Activated CD8-positive, alpha-beta memory T cell treated with anti-CD3 and anti-CD28 coated beads for 36 hours (primary cell): ENCODE measurements at regions not wholly inside any gene's neighbourhood (a gene's known extent, or its start where the extent isn't known, plus 50 kb on each side); places are given as distances from the start of the nearest gene placed in this dataset.

Source experiments
- CTCF ChIA-PET: fragments of 350-600 bp; sonication (Branson Sonifier 250); formaldehyde crosslinking; loops from one replicate; lab custom pipeline; 2021; ENCODE audit warnings: antibody characterized with exemption; lab: Charles Lee
- POLR2A ChIA-PET: fragments of 350-600 bp; sonication (Branson Sonifier 250); formaldehyde crosslinking; loops from one replicate; lab custom pipeline; 2021; ENCODE audit warnings: antibody characterized with exemption; lab: Charles Lee

DNA sequence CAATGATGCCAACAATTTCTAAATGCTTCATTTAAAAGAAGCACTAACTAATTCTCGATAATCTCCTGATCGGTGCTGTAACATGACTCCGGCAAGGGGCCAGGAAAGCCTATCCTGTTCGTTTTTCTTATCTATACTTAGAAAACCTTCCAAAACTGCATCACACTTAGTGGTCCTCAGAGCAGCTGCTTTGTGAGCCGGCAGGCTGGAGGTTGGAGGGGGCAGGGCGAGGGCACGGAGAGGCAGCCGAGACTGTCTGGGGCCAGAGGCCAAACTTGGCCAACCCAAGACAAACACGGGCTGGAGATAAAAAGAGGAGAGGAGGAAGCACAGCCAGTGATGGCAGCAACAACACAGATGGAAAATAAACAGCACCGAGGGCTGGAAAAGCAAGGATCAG, 455.7 kb downstream of the BCOR start:
- POLR2A ChIA-PET, result no interaction called here
- CTCF ChIA-PET, result no interaction called here

DNA sequence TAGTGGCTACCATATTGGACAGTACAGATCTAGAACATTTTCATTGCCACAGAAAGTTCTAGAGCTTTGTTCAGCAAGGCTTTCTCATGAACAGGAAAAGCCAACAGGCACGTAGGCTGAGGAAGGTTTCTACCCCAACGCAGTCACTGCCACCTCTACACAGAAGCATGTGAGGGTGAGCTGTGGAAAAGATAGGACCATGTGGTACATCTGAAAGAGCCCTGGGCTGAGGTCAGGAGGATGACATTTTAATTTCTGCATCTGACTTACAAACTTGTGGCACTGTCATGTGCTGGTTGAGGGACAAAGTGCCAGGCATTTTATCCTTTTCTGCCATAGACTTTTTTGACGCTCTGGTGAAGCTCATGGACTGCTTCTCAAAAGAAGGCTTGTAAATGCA, 454.2 kb downstream of the BCOR start:
- CTCF ChIA-PET, result no interaction called here

DNA sequence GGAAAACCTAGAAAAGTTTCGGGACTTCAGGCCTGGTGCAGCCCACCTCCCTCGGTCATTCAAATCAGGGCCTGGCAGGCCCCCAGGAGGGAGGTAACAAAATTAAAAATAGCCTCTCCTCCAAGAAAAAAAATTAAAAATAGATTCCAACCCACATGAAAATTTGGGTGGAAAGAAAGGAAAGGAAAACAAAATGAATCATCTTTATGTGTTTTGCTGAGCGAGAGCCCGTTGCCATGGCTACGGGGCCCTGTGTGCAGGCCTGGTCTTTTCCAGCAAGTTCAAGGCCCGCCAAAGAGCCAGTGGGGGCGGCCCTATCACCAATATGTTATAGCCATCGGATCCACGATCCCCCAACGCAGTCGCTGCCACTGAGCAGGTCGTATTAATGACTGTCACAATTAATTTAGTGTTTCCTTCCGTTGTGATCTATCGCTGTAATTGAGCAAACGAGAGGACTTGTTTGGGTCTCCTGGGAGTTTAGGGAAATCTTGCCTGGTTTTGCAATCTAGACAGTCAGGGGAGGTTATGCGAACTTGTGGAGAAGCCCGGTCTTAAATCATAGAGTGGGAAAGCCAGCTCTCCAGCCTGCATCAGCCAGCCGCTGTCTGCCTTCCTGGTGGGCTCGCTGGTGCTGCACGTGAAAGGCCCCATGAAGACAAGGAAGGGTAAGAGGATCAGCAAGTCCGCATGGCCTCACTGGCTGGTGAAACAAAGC, 452.4 kb downstream of the BCOR start:
- POLR2A ChIA-PET, result no interaction called here
- CTCF ChIA-PET, result no interaction called here

More for the DNA sequence above, 454.2 kb downstream of the BCOR start:
- POLR2A ChIA-PET, result no interaction called here

DNA sequence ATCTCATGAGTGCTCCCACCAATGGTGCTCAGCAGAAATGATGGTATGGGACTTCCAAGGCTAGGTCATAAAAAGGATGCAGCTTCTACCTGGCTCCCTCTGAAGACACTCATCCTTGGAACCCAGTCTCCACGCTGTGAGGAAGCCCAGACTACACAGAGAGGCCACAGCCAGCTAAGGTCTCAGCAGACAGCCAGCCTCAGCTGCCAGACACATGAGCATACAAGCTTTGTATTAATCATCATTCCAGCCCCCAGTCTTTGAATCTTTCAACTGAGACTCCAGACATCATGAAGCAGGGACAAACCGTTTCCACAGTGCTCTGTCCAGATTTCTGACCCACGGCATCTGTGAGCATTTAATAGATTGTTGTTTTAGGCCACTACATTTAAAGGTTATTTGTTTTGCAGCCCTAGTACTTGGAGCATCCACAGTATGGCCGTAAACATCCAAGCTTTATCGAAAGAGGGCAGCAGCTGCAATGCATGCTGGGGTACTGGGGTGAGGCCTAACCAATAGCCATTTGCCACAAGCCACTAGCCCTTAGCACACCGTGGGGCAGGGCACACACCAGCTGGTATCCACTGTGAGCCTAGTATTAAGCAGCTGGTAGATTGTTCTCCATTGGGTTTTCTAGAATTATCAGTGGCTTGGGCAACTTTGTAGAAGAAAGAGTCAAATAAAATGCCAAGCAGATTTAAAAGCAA, 449.1 kb downstream of the BCOR start:
- CTCF ChIA-PET, result no interaction called here
- POLR2A ChIA-PET, result no interaction called here

DNA sequence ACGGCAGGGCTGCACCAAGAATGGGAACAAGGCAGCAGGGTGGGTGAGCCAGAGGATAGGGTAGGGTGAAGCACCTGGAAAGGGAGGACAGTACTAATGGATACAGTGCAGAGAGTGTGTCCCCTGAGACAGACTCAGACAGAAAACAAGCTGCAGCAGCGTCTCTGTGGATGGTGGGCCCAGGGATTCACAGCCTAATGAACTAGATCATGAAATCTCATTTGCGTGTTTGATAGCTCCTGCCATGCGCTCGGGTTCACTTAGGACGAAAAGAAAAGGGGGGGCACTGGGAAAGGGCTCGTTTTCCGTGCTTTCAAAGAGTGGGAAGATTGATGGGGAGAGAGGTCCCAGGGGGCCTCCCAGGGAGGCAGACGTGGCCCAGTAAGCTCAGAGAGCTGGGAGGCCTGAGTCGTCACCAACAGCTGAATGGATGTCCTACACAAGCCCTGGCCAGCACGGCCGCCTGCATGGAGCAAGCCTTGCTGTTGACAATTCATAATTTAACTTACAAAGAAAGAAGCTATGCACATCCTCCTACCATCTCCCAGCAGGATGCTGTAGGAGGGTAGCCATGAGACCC, 446.9 kb downstream of the BCOR start:
- ChIA-PET CTCF (no interaction called here), POLR2A (no interaction called here)

DNA sequence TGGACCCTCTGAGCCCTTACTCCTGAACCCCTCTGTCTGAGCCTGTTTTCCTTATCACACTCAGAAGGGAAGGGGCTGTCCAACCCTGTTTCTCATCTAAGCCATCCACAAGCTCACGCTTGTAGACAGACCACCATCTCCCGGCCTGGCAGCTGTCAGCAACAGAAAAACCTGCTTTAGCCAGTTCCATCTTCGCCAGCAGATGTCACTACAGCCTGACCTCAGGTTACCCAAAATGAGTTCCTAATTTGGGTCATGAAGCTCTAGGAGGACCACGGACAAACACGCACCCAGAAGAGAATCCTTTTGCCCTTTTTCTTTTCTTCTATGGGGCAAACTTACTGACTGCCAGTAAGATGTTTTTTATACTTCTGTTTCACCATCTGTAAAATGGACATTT, 445.4 kb downstream of the BCOR start:
- ChIA-PET CTCF (no interaction called here), POLR2A (no interaction called here)

DNA sequence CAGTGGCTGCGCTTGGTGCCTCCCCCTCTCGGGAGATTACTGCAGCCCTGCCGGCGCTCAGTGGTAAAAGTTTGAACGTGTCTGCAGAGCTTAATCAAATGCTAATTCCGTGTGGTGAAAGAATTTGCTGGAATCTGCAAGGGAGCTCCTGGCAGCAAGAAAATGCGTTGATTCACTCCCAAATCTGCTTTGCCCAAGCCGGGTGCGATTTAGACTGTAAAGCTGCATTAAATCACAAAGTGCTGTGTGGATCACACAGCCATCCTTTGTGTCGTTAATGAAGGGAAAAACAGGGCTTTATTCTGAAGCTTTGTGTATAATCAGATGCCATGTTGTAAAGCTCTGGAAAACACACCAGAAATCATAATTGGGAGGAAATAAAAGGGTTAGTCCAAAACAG, 444.1 kb downstream of the BCOR start:
- ChIA-PET CTCF (no interaction called here), POLR2A (no interaction called here)

DNA sequence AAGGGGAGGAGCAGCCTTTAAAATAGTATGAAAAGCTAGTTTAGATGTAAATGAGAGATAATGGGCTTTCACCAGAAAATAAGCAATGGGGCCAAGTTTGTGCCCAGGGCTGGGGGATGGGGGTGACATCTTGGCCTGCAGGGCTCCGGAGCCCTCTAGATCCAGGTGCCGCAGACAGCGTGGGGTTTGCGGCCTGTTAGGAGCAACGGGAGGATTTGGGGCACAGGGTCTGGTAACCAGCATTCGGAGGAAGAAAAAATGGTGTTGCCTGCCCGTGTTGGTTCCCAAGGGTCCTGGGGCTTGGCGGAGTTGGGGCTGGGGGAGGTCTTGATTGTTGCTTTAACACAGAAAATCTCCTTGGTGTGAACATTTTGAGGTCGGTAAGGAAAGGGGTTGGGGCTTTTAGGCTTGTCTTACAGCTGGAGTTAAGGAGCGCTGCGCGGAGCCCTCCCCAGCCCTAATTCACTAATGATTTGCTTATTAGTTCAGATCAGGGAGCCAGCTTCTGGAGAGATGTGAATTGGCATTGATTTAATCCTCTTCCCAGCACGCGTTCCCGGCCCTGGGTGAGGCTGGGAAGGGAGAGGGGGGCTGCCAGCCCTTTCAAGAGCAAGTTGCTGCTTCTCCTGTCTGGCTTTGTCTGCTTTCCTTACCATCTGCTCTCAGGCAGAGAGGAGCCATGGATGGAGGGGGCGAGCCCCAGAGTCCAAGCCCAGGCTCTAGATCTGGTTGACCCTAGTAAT, 443.4 kb downstream of the BCOR start:
- ChIA-PET CTCF (no interaction called here), POLR2A (no interaction called here)

DNA sequence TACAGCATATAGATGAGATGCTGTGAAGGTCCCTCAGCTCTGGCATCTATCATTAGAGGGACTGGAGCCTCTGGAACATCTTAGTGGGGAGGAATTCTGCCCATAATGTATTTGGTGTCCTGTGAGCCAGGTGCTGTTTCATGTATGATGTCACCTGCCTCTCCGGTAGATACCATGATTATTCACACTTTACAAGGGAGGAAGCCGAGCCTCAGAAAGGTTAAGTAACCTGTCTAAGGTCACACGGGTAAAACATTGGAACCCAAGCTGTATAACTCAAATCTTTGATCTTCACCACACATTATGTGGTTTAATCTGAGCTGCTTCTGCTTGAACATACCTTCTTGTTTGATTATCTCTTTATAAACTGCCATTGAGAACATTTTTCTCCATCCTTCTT, 442.8 kb downstream of the BCOR start:
- ChIA-PET CTCF (no interaction called here), POLR2A (no interaction called here)

DNA sequence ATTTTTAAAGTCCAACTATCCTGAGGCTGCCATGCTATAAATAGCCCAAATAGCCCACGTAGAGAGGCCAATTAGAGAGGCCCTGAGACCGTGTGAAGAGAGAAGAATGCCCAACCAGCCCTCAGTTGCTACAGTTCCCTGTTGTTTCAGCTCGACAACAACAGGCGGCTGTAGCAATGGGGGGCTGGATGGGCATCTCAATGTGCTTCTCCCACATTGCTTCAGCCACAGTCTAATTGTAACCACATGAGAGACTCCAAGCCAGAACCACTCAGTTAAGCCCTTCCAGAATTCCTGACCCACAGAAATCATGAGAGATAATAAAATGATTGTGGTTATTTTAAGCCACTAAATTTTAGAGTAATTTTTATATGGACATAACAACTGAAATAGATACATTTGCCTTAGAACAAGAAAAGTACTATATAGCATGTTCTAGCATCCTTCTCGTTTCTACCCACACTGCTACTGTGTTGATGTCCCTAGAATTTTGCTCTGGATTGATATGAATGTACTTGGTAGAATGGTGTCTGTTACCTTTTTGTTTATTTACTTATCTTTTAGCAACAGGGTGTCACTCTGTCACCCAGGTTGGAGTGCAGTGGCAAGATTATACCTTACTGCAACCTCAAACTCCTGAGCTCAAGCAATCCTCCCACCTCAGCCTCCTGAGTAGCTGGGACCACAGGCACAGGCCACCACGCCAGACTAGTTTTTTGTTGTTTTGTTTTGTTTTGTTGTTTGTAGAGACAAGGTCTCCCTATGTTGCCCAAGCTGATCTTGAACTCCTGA, 436.4 kb downstream of the BCOR start:
- ChIA-PET POLR2A (no interaction called here), CTCF (no interaction called here)

DNA sequence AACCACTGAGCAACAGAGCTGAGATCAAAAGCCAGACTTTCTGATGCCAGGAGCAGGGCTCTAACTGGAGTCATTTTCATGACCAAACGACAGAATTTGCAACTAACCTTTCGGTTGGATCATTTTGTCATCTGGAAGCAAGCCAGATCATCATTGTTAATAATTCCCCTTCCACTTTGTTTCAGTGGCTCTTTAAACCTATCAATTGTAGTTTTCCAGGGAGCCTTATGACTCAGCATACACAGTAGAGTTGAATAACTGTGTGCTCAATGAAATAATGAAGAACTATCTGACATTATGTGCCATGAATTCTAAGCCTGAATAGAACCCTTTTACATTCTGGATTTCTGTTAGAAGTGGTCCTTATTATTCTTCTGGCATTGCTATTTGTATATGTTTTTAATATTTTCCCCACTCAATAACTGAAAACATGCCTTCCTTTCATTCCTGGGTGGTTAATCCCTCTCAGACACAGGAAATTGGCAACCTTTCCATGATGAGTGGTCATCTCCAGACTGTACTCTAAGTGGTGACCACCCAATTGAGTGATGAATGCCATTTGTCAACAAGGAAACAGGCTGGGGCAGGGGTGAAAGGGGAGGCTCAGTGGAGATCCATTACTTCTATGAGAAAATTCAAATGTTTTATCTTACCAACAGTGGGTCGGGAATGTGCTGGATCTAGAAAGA, 431.8 kb downstream of the BCOR start:
- ChIA-PET POLR2A (no interaction called here), CTCF (no interaction called here)

DNA sequence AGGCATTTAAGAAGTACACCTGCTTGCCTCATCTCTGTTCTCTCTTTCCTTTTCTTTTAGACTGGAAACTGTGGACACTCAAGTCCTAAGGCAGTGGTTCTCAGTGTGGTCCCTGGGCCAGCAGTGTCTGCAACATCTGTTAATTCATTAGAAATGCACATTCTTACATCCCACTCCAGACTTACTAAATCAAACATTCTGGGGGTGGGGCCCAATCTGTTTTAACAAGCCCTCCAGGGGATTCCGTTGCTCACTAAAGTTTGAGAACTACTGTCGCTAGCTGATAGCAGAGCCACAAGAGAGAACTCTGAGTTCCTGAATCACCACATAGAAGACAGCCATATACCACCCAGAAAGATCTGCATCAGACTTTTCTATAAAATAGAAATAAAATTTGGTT, 430.6 kb downstream of the BCOR start:
- ChIA-PET CTCF (no interaction called here), POLR2A (no interaction called here)

DNA sequence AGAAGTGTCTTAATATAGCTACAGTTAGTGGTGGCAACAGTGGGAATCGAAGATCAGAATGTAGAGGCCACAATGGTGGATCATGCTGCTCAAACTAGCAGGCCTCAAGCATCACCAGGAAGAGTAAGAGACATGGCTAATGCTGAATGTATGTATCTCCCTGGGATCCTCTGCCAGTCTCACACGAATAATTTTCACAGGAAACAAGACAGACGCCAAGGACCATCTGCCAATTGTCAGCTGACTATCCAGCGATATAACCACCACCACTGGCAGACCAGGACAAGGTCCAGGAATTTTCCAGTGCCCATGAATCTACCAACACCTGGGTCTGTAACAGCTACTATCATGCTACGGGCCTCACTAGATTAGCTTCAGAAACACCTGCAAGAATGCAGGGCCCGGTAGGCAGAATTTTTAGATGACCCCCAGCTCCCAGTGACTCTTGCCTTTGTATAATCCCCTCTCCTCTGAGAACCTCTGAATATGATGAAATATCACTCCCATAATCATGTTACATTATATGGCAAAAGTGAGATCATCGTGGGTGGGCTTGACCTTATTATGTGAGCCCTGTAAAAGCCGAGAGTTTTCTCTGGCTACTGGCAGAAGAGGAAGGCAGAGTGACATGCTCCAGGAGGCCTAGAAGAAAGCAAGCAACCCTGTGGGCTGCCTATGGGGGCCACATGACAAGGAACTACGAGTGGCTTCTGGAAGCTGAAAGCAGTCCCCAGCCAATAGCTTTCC, 429.8 kb downstream of the BCOR start:
- CTCF ChIA-PET, result no interaction called here
- POLR2A ChIA-PET, result no interaction called here

DNA sequence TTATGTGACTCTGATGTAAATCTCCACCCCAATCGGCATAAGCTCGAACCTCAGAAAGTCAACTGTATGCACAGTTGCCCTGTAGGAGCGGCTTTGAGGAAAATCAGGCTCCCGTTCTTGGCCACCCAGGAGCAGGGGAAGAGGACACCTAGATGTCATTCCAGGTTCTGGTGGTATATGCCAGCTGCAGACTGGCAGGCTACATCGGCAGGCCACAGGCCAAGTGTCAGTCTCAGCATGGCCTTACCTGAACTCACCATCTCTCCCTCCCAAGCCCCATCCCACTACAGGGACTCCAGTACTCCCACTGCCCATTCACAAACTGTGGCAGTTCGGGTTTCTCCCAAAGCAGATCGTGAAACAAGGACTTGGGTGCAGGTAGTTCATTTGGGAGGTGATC, 428.1 kb downstream of the BCOR start:
- POLR2A ChIA-PET, result no interaction called here
- CTCF ChIA-PET, result no interaction called here

DNA sequence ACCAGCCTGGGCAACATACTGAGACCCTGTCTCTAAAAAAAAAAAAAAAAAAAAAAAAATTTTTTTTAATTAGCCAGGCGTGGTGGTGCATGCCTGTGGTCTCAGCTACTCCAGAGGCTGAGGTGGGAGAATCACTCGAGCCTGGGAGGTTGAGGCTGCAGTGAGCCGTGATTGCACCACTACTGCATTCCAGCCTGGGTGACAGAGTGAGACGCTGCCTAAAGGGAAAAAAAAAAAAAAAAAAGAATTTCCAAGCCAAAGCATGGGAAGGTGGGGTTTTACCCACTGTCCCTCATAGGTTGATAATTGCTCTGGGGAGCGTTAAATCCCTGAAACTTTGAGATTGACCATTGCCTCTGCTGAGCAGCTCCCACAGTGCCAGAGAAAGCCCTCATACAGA, 427.5 kb downstream of the BCOR start:
- ChIA-PET POLR2A (no interaction called here), CTCF (no interaction called here)

DNA sequence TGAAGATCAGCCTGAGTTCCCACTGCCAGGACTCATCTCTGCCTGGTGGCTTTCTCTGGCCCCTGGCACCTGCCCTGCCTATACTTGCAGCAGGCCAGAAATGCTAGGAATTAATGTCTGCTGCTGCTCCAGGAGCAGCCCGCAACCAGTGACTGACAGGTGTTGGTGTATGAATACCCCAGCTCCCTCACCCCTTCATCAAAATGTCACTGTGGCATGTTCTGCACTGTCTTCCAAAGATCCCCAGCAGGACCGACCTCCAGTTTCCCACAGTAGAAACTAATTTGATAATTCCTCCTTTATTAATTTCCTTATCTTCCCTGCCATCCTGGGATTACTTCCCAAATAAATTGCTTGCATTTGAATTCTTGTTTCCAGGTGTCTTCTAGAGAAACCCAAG, 425.4 kb downstream of the BCOR start:
- POLR2A ChIA-PET, result no interaction called here
- CTCF ChIA-PET, result no interaction called here

DNA sequence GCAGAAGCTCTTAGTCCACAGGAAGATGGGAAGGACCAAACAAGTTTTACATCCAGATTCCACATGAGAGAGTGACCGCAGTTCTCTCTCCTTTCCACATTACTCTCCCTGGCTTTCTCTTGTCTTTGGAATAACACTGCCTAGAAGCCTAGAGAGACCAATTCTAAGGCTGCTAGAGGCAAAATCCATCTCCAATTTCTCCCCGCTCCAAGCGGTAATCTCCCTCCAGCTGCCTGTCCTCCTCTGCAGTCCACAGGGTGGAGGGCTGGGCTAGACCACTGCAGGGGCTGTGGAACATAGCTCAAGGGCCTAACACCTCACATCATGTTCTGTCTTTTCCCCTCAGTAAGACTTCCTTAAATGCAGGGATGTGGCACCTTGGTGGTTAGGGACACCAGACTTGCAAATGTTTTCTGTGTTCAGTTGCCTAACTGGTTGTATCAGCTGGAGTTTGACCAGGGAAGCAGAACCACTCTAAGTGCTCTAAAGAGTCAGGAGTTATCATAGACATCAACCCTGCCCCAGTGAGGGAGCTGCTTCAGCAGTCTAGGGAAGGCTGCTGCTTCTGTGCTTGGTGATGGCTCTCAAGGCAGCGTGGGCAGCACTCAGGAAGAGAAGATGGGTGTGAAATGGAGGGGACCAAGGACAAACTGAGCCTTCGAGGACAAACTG, 423.1 kb downstream of the BCOR start:
- POLR2A ChIA-PET, result no interaction called here
- CTCF ChIA-PET, result no interaction called here

DNA sequence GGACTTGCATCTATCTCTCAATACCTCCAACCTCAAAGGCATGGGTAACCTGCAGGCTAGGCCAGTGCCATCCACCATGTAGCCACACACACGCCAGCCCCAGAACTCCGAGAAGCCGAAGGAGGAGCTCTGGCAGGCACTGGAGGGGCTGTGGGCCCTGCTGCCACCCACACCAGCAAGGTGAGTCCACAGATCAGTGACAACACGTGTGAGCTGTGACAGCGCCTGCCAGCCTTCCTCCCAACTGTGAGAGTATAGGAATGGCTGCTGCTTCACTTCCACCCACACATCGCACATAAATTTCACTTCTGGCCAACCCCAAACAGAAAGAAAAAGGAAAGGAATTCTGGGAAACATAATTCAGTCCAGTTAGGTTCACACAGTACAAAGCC, 422.6 kb downstream of the BCOR start:
- POLR2A ChIA-PET, result no interaction called here
- CTCF ChIA-PET, result no interaction called here
